ENCODE measurements at regions not wholly inside any gene's neighbourhood (a gene's known extent, or its start where the extent isn't known, plus 50 kb on each side); places are given as distances from the start of the nearest gene placed in this dataset.

DNA sequence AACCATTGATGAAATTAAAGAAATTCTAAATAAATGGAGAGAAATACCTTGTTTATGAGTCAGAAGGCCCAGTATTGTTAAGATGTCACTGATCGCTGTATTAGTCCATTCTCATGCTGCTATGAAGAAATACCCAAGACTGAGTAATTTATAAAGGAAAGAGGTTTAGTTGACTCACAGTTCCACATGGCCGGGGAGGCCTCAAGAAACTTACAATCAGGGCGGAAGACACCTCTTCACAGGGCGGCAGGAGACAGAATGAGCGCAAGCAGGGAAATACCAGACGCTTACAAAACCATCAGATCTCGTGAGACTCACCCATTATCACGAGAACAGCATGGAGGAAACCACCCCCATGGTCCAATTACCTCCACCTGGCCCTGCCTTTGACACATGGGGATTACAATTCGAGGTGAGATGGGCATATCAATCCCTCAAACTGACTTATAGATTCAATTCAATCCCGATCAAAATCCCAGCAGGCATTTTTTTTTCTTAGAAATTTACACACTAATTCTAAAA is 157.2 kb downstream of the ENGASE start:
- peaks cover 31% of the 10 kb centered on the region for H3K27me3 ChIP-seq
- no peak for DNase-seq
- H3K4me1 ChIP-seq, result peaks cover 2% of the 10 kb centered on the region; the same call in 1 of the 2 replicates
- H3K4me3 ChIP-seq, result no peak overlapping the region
- H3K9me3 ChIP-seq (replicated peaks), result 0 out of 2 replicates have a peak, but pooled peaks cover 4% of the 10 kb centered on the region
- H3K36me3 ChIP-seq, result no peaks in the 10 kb centered on the region
- no peak overlapping the region for H3K27ac ChIP-seq

DNA sequence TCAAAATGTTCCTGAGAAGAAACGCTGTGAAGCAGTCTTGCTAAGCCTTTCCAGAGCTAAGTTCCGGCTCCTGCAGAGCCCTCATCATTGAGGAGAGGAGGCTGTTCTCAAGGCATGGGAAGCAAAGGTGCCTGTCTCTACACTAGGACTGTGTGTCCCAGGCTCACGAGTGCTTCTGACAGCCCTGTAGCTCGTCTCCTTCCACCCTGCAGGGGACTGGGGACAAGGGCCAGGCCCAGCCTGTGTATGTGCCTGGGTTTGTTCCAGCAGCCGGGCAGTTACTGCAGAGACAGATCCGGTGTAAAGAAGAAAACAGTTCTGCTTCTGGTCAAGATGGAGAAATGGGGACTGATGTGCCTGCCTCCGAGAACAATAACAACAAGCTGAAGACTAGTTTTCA is 156.0 kb downstream of the ENGASE start:
- Histone ChIP-seq H3K27ac (no peak overlapping the region), H3K4me3 (no peak overlapping the region), H3K4me1 (peaks cover 2% of the 10 kb centered on the region; the same call in 1 of the 2 replicates), H3K27me3 (peaks cover 21% of the 10 kb centered on the region), H3K36me3 (no peaks in the 10 kb centered on the region), H3K9me3 (replicated peaks) (0 out of 2 replicates have a peak, but pooled peaks cover 4% of the 10 kb centered on the region)
- no peak for DNase-seq

DNA sequence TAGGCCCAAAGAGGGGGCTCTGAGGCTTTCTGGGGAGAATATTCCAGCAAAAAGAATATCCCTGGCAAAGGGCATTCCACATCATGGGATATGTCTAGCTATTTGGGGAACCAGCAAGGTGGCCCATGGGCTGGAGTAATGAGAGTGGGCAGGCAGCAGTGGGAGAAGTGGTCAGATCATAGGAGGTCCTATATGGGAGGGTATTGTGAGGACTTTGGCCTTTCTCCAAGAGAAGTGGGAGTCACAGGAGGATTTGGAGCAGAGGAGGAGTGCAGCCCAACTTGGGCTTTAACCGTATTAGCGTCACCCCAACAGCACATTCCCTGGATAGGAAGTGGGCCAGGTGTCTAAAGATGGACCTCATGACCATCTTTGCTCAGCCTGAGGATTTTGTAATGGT is 151.4 kb downstream of the ENGASE start:
- no peak overlapping the region for H3K4me3 ChIP-seq
- no peaks in the 10 kb centered on the region for H3K9me3 ChIP-seq (replicated peaks)
- no peaks in the 10 kb centered on the region for H3K36me3 ChIP-seq
- no peak for DNase-seq
- no peak overlapping the region for H3K27ac ChIP-seq
- H3K27me3 ChIP-seq, result peaks cover 25% of the 10 kb centered on the region
- H3K4me1 ChIP-seq, result peaks cover 19% of the 10 kb centered on the region

DNA sequence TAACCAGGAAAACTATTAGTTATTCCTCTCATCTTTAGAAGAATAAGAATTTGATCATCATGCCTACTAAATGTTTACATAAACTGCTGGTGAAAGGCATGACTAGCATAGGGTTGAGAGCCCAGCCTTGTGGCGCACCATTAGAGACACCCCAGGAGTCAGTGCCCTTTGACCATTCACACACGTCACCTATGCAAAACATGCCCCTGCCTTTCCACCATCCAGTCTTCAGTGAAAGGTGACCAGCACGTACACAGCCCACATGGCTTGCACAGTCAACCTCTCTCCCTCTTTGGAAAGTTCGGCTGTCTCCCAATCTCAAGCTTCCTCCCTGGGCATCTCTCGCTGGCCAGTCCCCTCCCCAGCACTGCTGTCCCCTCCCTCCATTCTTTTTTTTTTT is 150.3 kb downstream of the ENGASE start:
- H3K27me3 ChIP-seq, result peaks cover 26% of the 10 kb centered on the region
- no peak for DNase-seq
- peaks cover 19% of the 10 kb centered on the region for H3K4me1 ChIP-seq
- H3K36me3 ChIP-seq, result no peaks in the 10 kb centered on the region
- H3K9me3 ChIP-seq (replicated peaks), result no peaks in the 10 kb centered on the region
- H3K4me3 ChIP-seq, result no peak overlapping the region
- H3K27ac ChIP-seq, result no peak overlapping the region

DNA sequence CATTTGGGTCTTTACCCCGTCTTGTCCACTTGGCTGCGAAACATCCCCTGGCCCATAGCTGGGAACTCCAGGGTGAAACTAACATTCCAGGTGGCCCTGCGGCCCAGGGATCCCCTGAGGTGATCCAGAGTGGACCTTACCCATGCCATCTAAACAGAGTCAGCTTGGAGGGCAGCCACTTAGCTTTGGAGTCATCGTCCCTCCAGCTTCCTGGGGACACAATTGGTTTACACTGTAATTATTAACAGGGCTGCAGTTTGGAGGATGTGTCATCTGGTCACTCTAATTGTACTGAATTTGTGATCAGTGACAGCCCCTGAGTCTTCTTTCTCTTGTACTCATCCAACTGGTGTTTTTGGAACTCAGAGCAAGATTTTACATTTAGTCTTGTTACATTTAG is 149.9 kb downstream of the ENGASE start:
- H3K9me3 ChIP-seq (replicated peaks), result no peaks in the 10 kb centered on the region
- H3K36me3 ChIP-seq, result no peaks in the 10 kb centered on the region
- peaks cover 19% of the 10 kb centered on the region for H3K4me1 ChIP-seq
- no peak overlapping the region for H3K4me3 ChIP-seq
- no peak overlapping the region for H3K27ac ChIP-seq
- DNase-seq, result no peak
- peaks cover 26% of the 10 kb centered on the region for H3K27me3 ChIP-seq

DNA sequence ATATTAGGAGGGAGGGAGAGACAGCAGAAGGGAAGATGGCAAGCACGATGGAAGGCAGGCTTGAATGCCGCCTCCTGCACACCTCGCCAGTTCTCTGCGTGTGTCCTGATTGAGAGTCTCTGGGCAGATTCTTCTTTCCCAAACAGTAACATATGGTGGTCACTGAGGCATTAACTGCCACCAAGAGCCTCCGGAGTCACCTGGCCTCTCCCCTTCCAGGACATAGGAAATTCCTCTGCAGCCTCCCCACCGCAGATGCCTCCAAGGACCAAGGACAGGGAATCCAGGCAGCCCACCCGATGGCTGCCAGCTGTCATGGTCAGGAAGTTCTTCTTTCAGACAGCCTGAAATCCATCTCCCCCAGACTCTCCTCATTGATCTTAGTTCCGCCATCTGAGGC is 149.3 kb downstream of the ENGASE start:
- peaks cover 26% of the 10 kb centered on the region for H3K27me3 ChIP-seq
- no peak overlapping the region for H3K4me3 ChIP-seq
- H3K27ac ChIP-seq, result no peak overlapping the region
- peak; percentile 37 to 41 for DNase-seq
- peaks cover 19% of the 10 kb centered on the region for H3K4me1 ChIP-seq
- no peaks in the 10 kb centered on the region for H3K36me3 ChIP-seq
- H3K9me3 ChIP-seq (replicated peaks), result no peaks in the 10 kb centered on the region

DNA sequence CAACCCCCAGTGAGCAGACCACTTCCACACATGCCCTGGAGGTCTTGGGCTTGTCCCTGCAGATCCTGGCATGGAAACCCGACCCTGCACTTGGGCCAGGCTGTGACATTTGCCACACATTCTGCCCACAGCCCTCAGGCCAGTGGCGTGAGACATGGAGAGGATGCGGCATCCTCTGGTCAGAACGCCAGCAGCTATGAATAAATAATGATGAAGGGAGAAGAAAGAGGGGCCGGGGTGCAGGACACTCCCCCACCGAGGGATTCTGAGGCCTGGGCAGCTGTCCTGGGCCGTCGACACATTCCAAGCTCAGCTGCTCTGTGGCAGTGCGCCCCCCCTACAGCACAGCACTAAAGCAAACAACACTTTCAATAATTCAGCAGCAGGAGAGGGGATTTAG is 148.8 kb downstream of the ENGASE start:
- Histone ChIP-seq H3K36me3 (no peaks in the 10 kb centered on the region), H3K27ac (no peak overlapping the region), H3K4me3 (no peak overlapping the region), H3K4me1 (peaks cover 19% of the 10 kb centered on the region), H3K9me3 (replicated peaks) (no peaks in the 10 kb centered on the region), H3K27me3 (peaks cover 26% of the 10 kb centered on the region)
- DNase-seq, result peak; percentile 67

DNA sequence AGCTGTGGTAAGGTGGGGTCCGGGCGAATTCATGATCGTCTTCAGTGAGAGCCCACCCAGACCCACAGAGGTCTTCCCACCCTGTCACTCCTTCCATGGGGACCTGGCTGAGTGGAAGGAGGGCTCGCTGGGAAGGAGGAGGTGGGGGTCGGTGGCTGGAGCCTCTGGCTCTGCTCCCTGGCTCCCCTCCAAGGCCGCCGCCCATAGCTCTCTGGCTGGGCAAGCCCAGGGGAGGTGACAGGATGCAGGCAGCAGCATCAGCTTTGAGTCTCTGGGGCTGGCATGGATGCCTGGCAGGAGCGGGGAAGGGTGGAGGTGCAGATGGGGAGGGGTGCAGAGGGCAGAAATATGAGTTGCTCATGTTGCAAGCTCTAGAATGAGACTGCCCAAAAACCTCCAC is 147.0 kb downstream of the ENGASE start:
- Histone ChIP-seq H3K27me3 (peaks cover 40% of the 10 kb centered on the region), H3K4me1 (peaks cover 17% of the 10 kb centered on the region), H3K27ac (no peak overlapping the region), H3K9me3 (replicated peaks) (no peaks in the 10 kb centered on the region), H3K36me3 (no peaks in the 10 kb centered on the region), H3K4me3 (no peak overlapping the region)
- no peak for DNase-seq

DNA sequence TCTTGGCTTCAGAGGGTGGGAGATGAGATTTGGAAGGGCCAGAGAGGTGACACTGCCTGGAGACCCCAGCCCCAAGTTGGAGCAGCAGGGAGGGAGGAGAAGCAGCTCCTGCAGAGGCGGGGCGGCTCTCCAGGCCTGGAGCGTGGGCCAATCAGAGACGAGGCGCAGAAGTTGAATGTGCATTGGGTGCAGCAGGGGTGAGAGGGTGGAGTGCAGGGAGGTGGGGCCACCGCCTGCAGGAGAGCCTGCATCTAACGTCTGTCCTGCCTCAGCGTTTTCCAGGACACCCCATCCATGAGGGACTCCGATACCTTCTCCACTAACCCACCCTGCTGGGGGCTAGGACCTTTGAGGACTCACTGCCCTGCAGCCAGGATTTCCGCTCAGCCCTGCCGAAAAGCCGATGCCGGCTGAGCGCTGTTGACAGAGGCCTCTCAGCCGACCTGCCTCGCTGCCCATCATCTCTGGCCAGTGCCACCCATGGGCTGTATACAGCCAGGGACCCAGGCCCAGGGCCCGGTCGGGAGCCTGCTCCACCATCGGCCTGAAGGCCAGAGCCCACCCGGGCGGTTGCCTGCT is 146.2 kb downstream of the ENGASE start:
- Histone ChIP-seq H3K4me1 (peaks cover 17% of the 10 kb centered on the region), H3K9me3 (replicated peaks) (no peaks in the 10 kb centered on the region), H3K36me3 (no peaks in the 10 kb centered on the region), H3K27me3 (peaks cover 48% of the 10 kb centered on the region), H3K27ac (no peak overlapping the region), H3K4me3 (no peak overlapping the region)
- no peak for DNase-seq

DNA sequence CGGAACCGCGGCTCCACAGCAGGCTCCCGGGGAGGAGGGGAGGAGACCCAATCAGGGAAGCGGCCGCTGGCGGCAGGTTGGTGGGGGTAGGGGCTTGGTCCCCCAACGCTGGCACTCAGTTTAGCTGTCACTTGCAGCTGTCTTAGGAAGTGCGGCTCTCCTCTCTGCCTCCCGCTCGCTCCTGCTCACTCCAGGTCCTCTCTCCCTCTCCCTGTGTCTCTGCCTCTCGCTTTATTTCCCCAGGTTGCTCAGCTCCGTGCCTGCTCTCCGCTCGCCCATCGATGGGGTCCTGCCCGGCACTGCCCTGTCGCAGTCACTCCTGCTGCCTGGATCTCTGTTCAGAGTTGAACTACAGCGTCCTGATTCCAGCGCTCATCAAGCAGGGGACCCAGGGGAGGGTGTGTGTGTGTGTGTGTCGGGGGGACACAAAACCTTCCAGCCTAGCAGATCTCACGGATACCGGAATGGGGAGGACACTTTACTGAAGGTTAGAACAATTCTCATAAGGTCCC is 145.6 kb downstream of the ENGASE start:
- Histone ChIP-seq H3K27me3 (peaks cover 54% of the 10 kb centered on the region), H3K4me1 (peaks cover 17% of the 10 kb centered on the region), H3K36me3 (no peaks in the 10 kb centered on the region), H3K27ac (no peak overlapping the region), H3K9me3 (replicated peaks) (no peaks in the 10 kb centered on the region), H3K4me3 (no peak overlapping the region)
- DNase-seq, result no peak

DNA sequence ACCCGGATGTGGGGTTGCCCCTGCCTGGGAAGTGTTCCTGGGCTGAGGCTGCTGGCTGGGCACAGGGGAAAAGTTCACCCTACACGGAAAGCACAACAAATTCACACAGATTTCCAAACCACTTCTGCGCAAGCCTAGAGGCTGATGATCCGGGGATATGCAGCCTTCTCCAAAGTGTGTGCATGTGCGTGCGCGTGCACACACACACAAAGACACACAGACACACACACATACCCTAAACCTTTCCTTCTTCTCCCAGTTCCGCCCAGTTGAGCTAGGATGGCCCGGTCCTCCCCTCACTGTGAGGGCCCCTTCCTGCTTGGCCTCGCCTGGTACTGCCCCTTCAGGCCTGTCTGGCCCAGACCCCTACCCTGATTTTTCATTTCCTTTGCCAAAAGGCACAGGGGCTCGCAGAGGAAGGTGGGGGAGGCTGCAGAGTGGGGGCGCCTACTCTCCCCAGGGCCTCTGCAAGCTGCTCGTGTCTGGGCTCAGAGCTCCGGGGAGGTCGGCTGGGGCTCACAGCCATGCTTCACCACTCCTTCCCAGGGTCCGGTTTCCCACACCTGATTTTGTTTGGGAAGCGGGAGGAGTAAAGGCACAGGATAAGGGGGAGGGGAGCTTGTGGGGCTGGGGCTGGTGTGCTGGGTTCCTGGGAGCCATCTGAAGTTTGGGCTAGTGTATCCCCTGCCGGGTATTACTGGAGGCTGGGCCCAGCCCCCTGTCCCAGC is 144.7 kb downstream of the ENGASE start:
- Histone ChIP-seq H3K36me3 (no peaks in the 10 kb centered on the region), H3K4me1 (peaks cover 13% of the 10 kb centered on the region), H3K27ac (no peak overlapping the region), H3K4me3 (no peak overlapping the region), H3K27me3 (peaks cover 57% of the 10 kb centered on the region), H3K9me3 (replicated peaks) (no peaks in the 10 kb centered on the region)
- DNase-seq, result no peak

DNA sequence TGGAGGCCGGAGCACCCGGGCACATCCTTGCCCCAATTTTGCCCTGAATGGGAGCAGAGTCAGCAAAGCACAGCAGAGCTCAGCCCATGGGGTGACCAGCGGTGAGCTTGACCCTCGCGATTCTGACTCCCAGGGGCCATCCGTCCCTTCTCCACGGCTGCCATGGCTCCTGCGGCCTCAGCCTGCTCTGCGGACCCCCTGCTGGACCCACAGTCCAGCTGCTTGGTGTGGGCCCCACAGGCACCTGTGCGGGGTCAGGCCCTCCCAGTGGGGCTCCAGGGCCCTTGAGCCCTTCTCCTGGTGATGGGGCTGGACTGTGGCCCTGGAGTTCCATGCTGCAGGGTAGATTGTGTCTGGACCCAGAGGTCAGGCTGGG is 144.2 kb downstream of the ENGASE start:
- no peaks in the 10 kb centered on the region for H3K9me3 ChIP-seq (replicated peaks)
- no peak for DNase-seq
- H3K27me3 ChIP-seq, result peaks cover 62% of the 10 kb centered on the region
- no peaks in the 10 kb centered on the region for H3K36me3 ChIP-seq
- no peak overlapping the region for H3K27ac ChIP-seq
- peaks cover 7% of the 10 kb centered on the region for H3K4me1 ChIP-seq
- H3K4me3 ChIP-seq, result no peak overlapping the region

DNA sequence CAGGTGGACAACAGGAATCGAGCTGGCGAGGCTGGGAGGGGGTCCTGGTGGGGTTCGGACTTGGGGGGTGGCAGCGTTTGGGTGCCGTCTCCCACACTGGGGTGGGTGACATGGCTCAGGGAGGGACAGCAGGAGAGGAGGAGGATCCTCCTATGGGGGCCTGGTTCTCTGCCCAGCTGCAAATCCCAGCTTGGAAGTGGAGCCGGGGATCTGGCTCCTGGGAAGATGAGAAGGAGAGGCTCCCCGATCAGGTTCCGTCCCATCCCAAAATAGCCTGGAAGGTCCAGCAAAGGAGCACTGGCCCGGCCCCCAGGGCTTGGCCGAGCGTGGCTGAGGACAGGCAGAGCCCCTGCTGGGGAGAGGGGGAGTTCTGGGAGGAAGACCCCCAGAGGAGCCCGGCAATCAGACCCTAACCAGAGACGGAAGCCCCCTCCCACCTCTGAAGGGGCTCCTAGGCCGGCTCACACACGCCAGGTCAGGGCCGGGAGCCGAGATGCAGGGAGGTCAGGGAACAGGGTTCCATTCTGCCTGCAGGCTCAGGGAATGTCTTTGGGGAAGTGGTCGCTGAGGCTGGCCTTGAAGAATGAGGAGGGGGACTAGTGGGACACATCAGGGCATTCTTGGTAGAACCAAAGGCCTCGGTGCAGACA is 143.7 kb downstream of the ENGASE start:
- Histone ChIP-seq H3K27me3 (peaks cover 66% of the 10 kb centered on the region), H3K9me3 (replicated peaks) (no peaks in the 10 kb centered on the region), H3K4me3 (no peak overlapping the region), H3K4me1 (peaks cover 2% of the 10 kb centered on the region; the same call in 1 of the 2 replicates), H3K36me3 (no peaks in the 10 kb centered on the region), H3K27ac (no peak overlapping the region)
- DNase-seq, result no peak

DNA sequence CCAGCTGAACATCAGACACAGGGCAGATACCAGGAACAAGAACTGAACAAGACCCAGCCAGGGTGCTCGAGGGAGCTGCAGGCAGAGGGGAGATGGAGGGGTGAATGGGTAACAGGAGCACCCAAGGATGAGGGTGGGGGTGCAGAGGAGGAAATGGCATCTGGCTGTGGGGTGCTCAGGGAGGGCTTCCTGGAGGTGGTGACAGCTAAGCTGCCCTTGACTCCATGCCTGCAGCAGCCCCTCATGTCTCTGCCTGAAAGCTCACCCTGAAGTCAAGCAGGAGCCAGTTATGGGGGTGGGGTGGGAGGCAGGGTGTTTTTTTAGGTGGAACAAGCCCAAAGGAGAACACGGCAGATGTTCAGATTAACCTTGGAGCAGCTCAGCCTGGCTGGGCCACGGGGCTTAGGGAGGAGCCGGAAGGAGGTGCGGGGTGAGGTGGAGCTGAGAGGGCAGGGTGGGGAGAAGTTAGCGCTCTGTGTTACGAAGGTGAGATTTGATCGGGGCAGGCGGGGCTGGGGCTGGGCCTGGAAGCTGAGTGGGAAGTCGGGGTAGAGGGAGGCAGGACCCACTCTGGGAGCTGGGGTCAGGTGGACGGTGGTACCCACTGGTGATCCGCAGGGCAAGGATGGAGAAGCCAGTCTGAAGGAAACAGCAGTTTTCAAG is 143.0 kb downstream of the ENGASE start:
- peaks cover 73% of the 10 kb centered on the region for H3K27me3 ChIP-seq
- no peak overlapping the region for H3K27ac ChIP-seq
- no peaks in the 10 kb centered on the region for H3K9me3 ChIP-seq (replicated peaks)
- DNase-seq, result no peak
- H3K4me1 ChIP-seq, result no peaks in the 10 kb centered on the region
- H3K4me3 ChIP-seq, result no peak overlapping the region
- no peaks in the 10 kb centered on the region for H3K36me3 ChIP-seq

DNA sequence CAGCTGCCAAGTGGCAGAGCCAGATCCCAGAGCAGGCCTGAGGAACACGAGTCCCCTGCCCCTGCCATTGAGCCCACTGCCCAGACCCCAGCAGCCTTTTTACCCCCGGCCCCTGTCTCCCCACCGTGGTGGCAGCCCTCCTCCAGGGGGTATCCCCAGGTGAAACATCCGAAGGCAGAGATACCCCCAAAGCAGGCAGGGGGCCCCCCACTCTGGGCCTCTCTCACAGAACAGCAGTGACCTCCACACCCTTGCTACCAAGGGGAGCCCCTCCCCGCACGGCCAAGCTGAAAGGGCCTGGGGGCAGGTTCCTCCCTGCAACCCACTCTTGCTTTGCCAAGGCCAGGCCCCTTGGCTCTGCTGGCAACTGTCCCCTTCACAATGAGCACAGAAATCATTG is 142.2 kb downstream of the ENGASE start:
- Histone ChIP-seq H3K9me3 (replicated peaks) (no peaks in the 10 kb centered on the region), H3K4me1 (no peaks in the 10 kb centered on the region), H3K4me3 (no peak overlapping the region), H3K36me3 (no peaks in the 10 kb centered on the region), H3K27me3 (peaks cover 81% of the 10 kb centered on the region), H3K27ac (no peak overlapping the region)
- DNase-seq, result no peak
